PC-9 (cell line): ENCODE measurements at regions not wholly inside any gene's neighbourhood (a gene's known extent, or its start where the extent isn't known, plus 50 kb on each side); places are given as distances from the start of the nearest gene placed in this dataset.

ENCODE experiments used
- BruUV-seq: library from RNA; stranded (reverse); fragments of 400-500 nt; replicated peaks from 2 replicates; lab custom pipeline; 2021; lab: Mats Ljungman, UMichigan
- CTCF ChIA-PET: fragments of 300-600 bp; sonication (Branson Sonifier 250); formaldehyde crosslinking; loops from one replicate; lab custom pipeline; 2022; ENCODE audit warnings: antibody characterized with exemption; lab: Charles Lee
- POLR2A ChIA-PET: fragments of 300-600 bp; sonication (Branson Sonifier 250); formaldehyde crosslinking; loops from one replicate; lab custom pipeline; 2022; ENCODE audit warnings: antibody characterized with exemption; ENCODE audit not compliant: unreplicated experiment; lab: Charles Lee
- DNase-seq, 2 experiments: peaks; one replicate each; pipeline versions ENCODE4 v3.0.0 to v3.0.0-alpha.2; 2015 to 2022; ENCODE audit warnings: mixed read lengths in 1 of 2
- H2AFZ ChIP-seq: fragments of 200-600 bp; sonication (generic); 2 replicates; pipeline ENCODE4 v1.8.1; 2017; ENCODE audit warnings: antibody characterized with exemption
- H3F3A ChIP-seq: fragments of 200-600 bp; sonication (generic); 2 replicates; pipeline ENCODE4 v1.8.1; 2017; ENCODE audit warnings: antibody characterized with exemption, mild to moderate bottlenecking, low read depth; ENCODE audit not compliant: insufficient read depth
- H3K27ac ChIP-seq: fragments of 200-600 bp; sonication (generic); 2 replicates; pipeline ENCODE4 v1.6.1; 2016; ENCODE audit warnings: mixed run types
- H3K27me3 ChIP-seq: fragments of 200-600 bp; sonication (generic); 2 replicates; pipeline ENCODE4 v1.6.1; 2016; ENCODE audit warnings: low read depth, mixed run types; ENCODE audit not compliant: insufficient read depth
- H3K36me3 ChIP-seq: fragments of 200-600 bp; sonication (generic); 2 replicates; pipeline ENCODE4 v1.6.1; 2016; ENCODE audit warnings: low read depth, mixed run types
- H3K4me1 ChIP-seq: fragments of 200-600 bp; sonication (generic); replicated peaks from 2 replicates; pipeline ENCODE4 v1.6.1; 2016; ENCODE audit warnings: mixed run types; ENCODE audit not compliant: insufficient read depth
- H3K4me2 ChIP-seq: fragments of 200-600 bp; sonication (generic); 2 replicates; pipeline ENCODE4 v1.6.1; 2017; ENCODE audit warnings: mixed run types
- H3K4me3 ChIP-seq: fragments of 200-600 bp; sonication (generic); 2 replicates; pipeline ENCODE4 v1.6.1; 2016; ENCODE audit warnings: mixed run types
- H3K79me2 ChIP-seq: fragments of 200-600 bp; sonication (generic); 2 replicates; pipeline ENCODE4 v1.6.1; 2017; ENCODE audit warnings: low read depth, mixed run types
- H3K9me2 ChIP-seq: fragments of 200-600 bp; sonication (generic); 2 replicates; pipeline ENCODE4 v1.8.1; 2017; ENCODE audit warnings: mild to moderate bottlenecking; ENCODE audit not compliant: insufficient read depth
- H3K9me3 ChIP-seq: fragments of 200-600 bp; sonication (generic); 2 replicates; pipeline ENCODE4 v1.8.1; 2016; ENCODE audit warnings: low read depth; ENCODE audit not compliant: insufficient read depth
- H4K20me1 ChIP-seq: fragments of 200-600 bp; sonication (generic); 2 replicates; pipeline ENCODE4 v1.8.1; 2017; ENCODE audit not compliant: insufficient read depth
- EZH2 ChIP-seq: fragments of 200-600 bp; sonication (generic); IDR thresholded peaks from 2 replicates; pipeline ENCODE4 v1.8.0; 2017; ENCODE audit warnings: antibody characterized with exemption, low read depth
- intact Hi-C: fragments of 100-400 bp; cut with micrococcal nuclease; formaldehyde crosslinking; loops from one replicate; pipeline ENCODE4 v1.10.0; 2022; ENCODE audit not compliant: unreplicated experiment
- TF ChIP-seq, protein P1 (sequence below): fragments of 200-600 bp; sonication (generic); conservative IDR thresholded peaks from 2 replicates; pipeline ENCODE4 v1.6.1; 2017; ENCODE audit warnings: mixed run types, antibody characterized with exemption, mild to moderate bottlenecking, moderate library complexity

DNA sequence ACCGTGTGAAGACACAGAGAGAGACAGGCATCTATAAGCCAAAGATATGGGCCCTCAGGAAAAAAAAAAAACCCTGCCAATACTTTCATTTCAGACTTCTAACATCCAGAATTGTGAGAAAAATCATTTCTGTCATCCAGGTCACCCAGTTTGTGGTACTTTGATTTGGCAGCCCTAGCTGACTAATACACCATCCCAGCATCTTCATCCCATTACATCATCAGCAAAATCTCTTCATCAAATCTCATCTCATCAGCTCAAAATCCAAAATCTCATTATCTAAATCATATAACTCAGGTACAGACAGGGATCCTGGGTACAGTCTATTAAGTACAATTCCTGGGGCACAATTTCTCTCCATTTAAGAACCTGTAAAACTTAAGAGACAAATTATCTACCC is 51.9 kb upstream of the GJA8 start:
- Histone ChIP-seq H3K4me2 (peak overlapping the region; percentile 43; the same call in 1 of the 2 replicates), H3K27ac (peak overlapping the region; percentile 68), H3K4me3 (no peak overlapping the region), H3K9me2 (no peaks in the 10 kb centered on the region), H3K9me3 (peaks cover 9% of the 10 kb centered on the region; the same call in 1 of the 2 replicates), H4K20me1 (no peaks in the 10 kb centered on the region), H3K27me3 (no peaks in the 10 kb centered on the region), H3K79me2 (no peaks in the 10 kb centered on the region), H3K4me1 (peaks cover 67% of the 10 kb centered on the region), H3K36me3 (no peaks in the 10 kb centered on the region), H2AFZ (no peak overlapping the region), H3F3A (peaks cover 44% of the 10 kb centered on the region)
- intact Hi-C loops, result no loop called here
- ChIA-PET CTCF (no interaction called here), POLR2A (interaction anchor here (0.7 to 0.8 kb wide), 2 partner anchors 14 to 18 kb away, joined by 6 to 7 read pairs; no protein-coding TSS in a partner anchor)
- TF ChIP-seq EZH2, result no peak
- TF ChIP-seq, protein P1, sequence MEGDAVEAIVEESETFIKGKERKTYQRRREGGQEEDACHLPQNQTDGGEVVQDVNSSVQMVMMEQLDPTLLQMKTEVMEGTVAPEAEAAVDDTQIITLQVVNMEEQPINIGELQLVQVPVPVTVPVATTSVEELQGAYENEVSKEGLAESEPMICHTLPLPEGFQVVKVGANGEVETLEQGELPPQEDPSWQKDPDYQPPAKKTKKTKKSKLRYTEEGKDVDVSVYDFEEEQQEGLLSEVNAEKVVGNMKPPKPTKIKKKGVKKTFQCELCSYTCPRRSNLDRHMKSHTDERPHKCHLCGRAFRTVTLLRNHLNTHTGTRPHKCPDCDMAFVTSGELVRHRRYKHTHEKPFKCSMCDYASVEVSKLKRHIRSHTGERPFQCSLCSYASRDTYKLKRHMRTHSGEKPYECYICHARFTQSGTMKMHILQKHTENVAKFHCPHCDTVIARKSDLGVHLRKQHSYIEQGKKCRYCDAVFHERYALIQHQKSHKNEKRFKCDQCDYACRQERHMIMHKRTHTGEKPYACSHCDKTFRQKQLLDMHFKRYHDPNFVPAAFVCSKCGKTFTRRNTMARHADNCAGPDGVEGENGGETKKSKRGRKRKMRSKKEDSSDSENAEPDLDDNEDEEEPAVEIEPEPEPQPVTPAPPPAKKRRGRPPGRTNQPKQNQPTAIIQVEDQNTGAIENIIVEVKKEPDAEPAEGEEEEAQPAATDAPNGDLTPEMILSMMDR, result no peak
- DNase-seq, result no peak
- no TSS peak for BruUV-seq

DNA sequence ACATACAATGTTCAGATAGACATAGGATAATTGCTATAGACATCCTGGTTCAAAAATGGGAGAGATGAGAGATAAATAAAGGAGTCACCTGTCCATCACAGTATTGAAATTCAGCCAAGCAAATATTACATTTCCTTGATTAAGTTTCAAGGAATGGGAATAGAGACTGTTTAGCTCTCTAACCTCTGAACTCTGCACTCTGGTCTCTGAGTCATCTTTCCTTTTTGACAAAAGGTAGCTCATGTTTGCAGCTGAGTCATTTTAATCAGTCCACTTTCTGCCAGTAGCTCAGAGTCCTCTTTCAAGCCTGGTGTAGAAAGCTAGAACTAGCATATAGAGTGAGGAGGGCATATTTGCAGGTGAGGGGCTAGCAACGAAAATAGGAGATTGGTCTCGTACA is 51.4 kb upstream of the GJA8 start:
- H3K27ac ChIP-seq, result peak overlapping the region; percentile 68
- BruUV-seq, result no TSS peak

DNA sequence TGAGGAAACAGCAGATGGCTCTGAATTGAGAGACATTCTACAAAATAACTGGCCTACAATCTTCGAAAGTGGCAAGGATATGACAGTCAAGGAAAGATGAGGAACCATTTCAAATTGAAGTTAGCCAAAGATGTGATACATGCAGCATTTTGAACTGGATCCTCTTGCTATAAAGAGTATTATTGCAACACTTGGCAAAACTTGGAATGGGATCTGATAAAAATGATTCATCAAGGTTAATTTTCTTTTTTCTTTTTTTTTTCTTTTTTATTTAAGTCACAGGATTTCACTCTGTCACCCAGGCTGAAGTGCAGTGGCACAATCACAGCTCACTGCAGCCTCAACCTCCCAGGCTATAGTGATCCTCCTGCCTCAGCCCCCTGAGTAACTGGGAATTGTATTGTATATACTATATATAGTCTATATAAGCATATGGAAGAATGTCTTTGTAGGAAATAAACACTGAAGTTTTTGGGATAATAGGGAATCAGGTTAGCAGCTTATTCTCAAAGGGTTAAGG is 49.8 kb upstream of the GJA8 start:
- TF ChIP-seq, protein P1, result no peak
- TF ChIP-seq EZH2, result no peak
- no peak overlapping the region for H2AFZ ChIP-seq
- CTCF ChIA-PET, result interaction anchor here (0.6 kb wide), 1 partner anchor 356 kb away, joined by 3 read pairs; no protein-coding TSS in a partner anchor
- BruUV-seq, result no TSS peak
- H3K4me2 ChIP-seq, result peak overlapping the region; percentile 10; the same call in 1 of the 2 replicates
- H3K4me1 ChIP-seq, result peaks cover 64% of the 10 kb centered on the region
- DNase-seq, result no peak
- intact Hi-C loops, result loop anchor here (1.0 kb wide), 1 partner anchor 71 kb away; no protein-coding TSS in a partner anchor
- H3F3A ChIP-seq, result peaks cover 44% of the 10 kb centered on the region
- H3K79me2 ChIP-seq, result no peaks in the 10 kb centered on the region
- no peaks in the 10 kb centered on the region for H3K9me2 ChIP-seq
- H4K20me1 ChIP-seq, result no peaks in the 10 kb centered on the region
- peaks cover 10% of the 10 kb centered on the region; the same call in 1 of the 2 replicates for H3K9me3 ChIP-seq
- no peaks in the 10 kb centered on the region for H3K36me3 ChIP-seq
- POLR2A ChIA-PET, result interaction anchor here (0.6 kb wide), 1 partner anchor 136 kb away, joined by 5 read pairs; no protein-coding TSS in a partner anchor
- no peak overlapping the region for H3K4me3 ChIP-seq
- no peaks in the 10 kb centered on the region for H3K27me3 ChIP-seq
- H3K27ac ChIP-seq, result no peak overlapping the region

More for the DNA sequence above, 51.4 kb upstream of the GJA8 start:
- CTCF ChIA-PET, result interaction anchor here (1.0 kb wide), 1 partner anchor 41 kb away, joined by 7 read pairs; no protein-coding TSS in a partner anchor
- Histone ChIP-seq H3K4me2 (peak overlapping the region; percentile 43; the same call in 1 of the 2 replicates), H3K36me3 (no peaks in the 10 kb centered on the region), H4K20me1 (no peaks in the 10 kb centered on the region), H3K4me3 (no peak overlapping the region), H3K9me3 (peaks cover 10% of the 10 kb centered on the region; the same call in 1 of the 2 replicates), H3K9me2 (no peaks in the 10 kb centered on the region), H3K27me3 (no peaks in the 10 kb centered on the region), H2AFZ (no peak overlapping the region), H3F3A (peaks cover 44% of the 10 kb centered on the region), H3K4me1 (peaks cover 67% of the 10 kb centered on the region), H3K79me2 (no peaks in the 10 kb centered on the region)
- TF ChIP-seq, protein P1, result no peak
- no peak for TF ChIP-seq EZH2
- DNase-seq, result peak in 1 of 2 experiments; percentile 81
- POLR2A ChIA-PET, result interaction anchor here (0.6 to 0.8 kb wide), 3 partner anchors 14 to 70 kb away, joined by 3 to 7 read pairs (median 6); no protein-coding TSS in a partner anchor
- intact Hi-C loops, result no loop called here
